K562 (cell line): ENCODE measurements at regions not wholly inside any gene's neighbourhood (a gene's known extent, or its start where the extent isn't known, plus 50 kb on each side); places are given as distances from the start of the nearest gene placed in this dataset.

ENCODE experiments used
- CAMTA2 ChIP-seq: fragments of 250-450 bp; sonication (Bioruptor Pico); conservative IDR thresholded peaks from 2 replicates; pipeline ENCODE4 v1.5.1; 2022
- CREB3 ChIP-seq: fragments of 450-650 bp; conservative IDR thresholded peaks from 2 replicates; pipeline ENCODE4 v1.6.1; 2016; ENCODE audit warnings: missing genetic modification characterization, low read depth, mild to moderate bottlenecking, missing compliant biosample characterization, moderate library complexity
- DIDO1 ChIP-seq: fragments of 450-650 bp; IDR thresholded peaks from 2 replicates; pipeline ENCODE4 v1.6.1; 2016; ENCODE audit warnings: low read depth, missing biosample characterization, missing genetic modification characterization
- EWSR1 ChIP-seq: fragments of 450-650 bp; IDR thresholded peaks from 2 replicates; pipeline ENCODE4 v1.6.1; 2018; ENCODE audit warnings: borderline replicate concordance, mild to moderate bottlenecking, low read depth, moderate library complexity; ENCODE audit not compliant: partially characterized antibody
- HMGN3 ChIP-seq: IDR thresholded peaks from 2 replicates; pipeline ENCODE4 v1.6.1; 2011; ENCODE audit warnings: borderline replicate concordance, low read depth, mild to moderate bottlenecking, mixed read lengths, low read length; ENCODE audit not compliant: insufficient read length; ENCODE audit errors: extremely low read depth
- JUND ChIP-seq, 2 experiments: IDR thresholded peaks; 2 replicates in 1 of 2; 3 replicates in 1 of 2; pipeline ENCODE4 v1.6.1; 2011; ENCODE audit warnings: borderline replicate concordance in 2 of 2, low read depth in 2 of 2, low read length in 2 of 2, improper control_type of control experiment in 1 of 2, missing biosample characterization in 1 of 2, missing genetic modification characterization in 1 of 2, missing genetic modification reagents in 1 of 2
- KAT8 ChIP-seq: fragments of 450-650 bp; IDR thresholded peaks from 2 replicates; pipeline ENCODE4 v1.6.1; 2016; ENCODE audit warnings: low read depth, mild to moderate bottlenecking
- MEIS2 ChIP-seq: fragments of 450-650 bp; IDR thresholded peaks from 2 replicates; pipeline ENCODE4 v1.6.1; 2014; ENCODE audit warnings: mild to moderate bottlenecking; ENCODE audit not compliant: partially characterized antibody
- PHB ChIP-seq: fragments of 250-450 bp; sonication (Bioruptor Pico); IDR thresholded peaks from 2 replicates; pipeline ENCODE4 v1.5.0; 2021
- PHB2 ChIP-seq: fragments of 450-650 bp; IDR thresholded peaks from 2 replicates; pipeline ENCODE4 v1.6.1; 2017; ENCODE audit warnings: low read depth
- POLR2AphosphoS2 ChIP-seq: IDR thresholded peaks from 2 replicates; pipeline ENCODE4 v1.6.1; 2012; ENCODE audit warnings: low read length, improper control_type of control experiment
- SMAD1 ChIP-seq: fragments of 150-350 bp; IDR thresholded peaks from 2 replicates; pipeline ENCODE4 v1.6.1; 2014; ENCODE audit warnings: low read length, low read depth; ENCODE audit not compliant: partially characterized antibody
- SMARCA4 ChIP-seq: fragments of 450-650 bp; IDR thresholded peaks from 2 replicates; pipeline ENCODE4 v1.6.1; 2016
- SMC3 ChIP-seq: conservative IDR thresholded peaks from 2 replicates; pipeline ENCODE4 v1.6.1; 2011; ENCODE audit warnings: low read depth, low read length, improper control_type of control experiment; ENCODE audit not compliant: insufficient read depth
- SNIP1 ChIP-seq: fragments of 450-650 bp; IDR thresholded peaks from 2 replicates; pipeline ENCODE4 v1.7.1; 2017; ENCODE audit warnings: low read depth, mild to moderate bottlenecking
- TSHZ1 ChIP-seq: fragments of 250-450 bp; sonication (Bioruptor Pico); IDR thresholded peaks from 2 replicates; pipeline ENCODE4 v1.4.0; 2020; ENCODE audit warnings: mild to moderate bottlenecking, moderate library complexity
- ZFP91 ChIP-seq: sonication (generic); formaldehyde crosslinking; IDR thresholded peaks from 2 replicates; pipeline ENCODE4 v1.8.0; 2022; ENCODE audit warnings: mild to moderate bottlenecking, missing genetic modification reagents
- ZNF165 ChIP-seq: fragments of 250-450 bp; sonication (Bioruptor Pico); IDR thresholded peaks from 2 replicates; pipeline ENCODE4 v1.4.0; 2020; ENCODE audit warnings: borderline replicate concordance
- ZNF41 ChIP-seq: fragments of 250-450 bp; sonication (Bioruptor Pico); conservative IDR thresholded peaks from 2 replicates; pipeline ENCODE4 v1.4.0; 2020; ENCODE audit warnings: mild to moderate bottlenecking
- TF ChIP-seq, protein P1 (sequence below): fragments of 250-450 bp; sonication (Bioruptor Pico); IDR thresholded peaks from 2 replicates; pipeline ENCODE4 v1.4.0; 2020
- TF ChIP-seq, protein P2 (sequence below): fragments of 250-450 bp; sonication (Bioruptor Pico); IDR thresholded peaks from 2 replicates; pipeline ENCODE4 v1.8.0; 2022; ENCODE audit warnings: moderate library complexity, mild to moderate bottlenecking, inconsistent platforms

- no peak for TF ChIP-seq CREB3 (tag)
- TF ChIP-seq ZNF165, result no peak
- TF ChIP-seq, protein P1, sequence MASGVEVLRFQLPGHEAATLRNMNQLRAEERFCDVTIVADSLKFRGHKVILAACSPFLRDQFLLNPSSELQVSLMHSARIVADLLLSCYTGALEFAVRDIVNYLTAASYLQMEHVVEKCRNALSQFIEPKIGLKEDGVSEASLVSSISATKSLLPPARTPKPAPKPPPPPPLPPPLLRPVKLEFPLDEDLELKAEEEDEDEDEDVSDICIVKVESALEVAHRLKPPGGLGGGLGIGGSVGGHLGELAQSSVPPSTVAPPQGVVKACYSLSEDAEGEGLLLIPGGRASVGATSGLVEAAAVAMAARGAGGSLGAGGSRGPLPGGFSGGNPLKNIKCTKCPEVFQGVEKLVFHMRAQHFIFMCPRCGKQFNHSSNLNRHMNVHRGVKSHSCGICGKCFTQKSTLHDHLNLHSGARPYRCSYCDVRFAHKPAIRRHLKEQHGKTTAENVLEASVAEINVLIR (CRISPR knock-in tag), result 0 out of 2 replicates have a peak, but pooled peaks have one; percentile 26
- peak; percentile 36; the same call in 1 of the 2 replicates for TF ChIP-seq SMARCA4
- TF ChIP-seq PHB2, result no peak
- TF ChIP-seq TSHZ1 (CRISPR knock-in tag), result no peak
- TF ChIP-seq POLR2AphosphoS2, result no peak
- 0 out of 2 replicates have a peak, but pooled peaks have one; percentile 7 for TF ChIP-seq SMC3
- peak; percentile 36 for TF ChIP-seq JUND (IDR thresholded peaks at IDR 0.05; ENCODE audit: borderline replicate concordance, low read depth, low read length)
- peak; percentile 66; the same call in 2 of the 3 replicates for TF ChIP-seq JUND (tag; IDR thresholded peaks at IDR 0.05; ENCODE audit: borderline replicate concordance, low read depth, low read length)
- no peak for TF ChIP-seq SMAD1
- TF ChIP-seq DIDO1 (tag), result no peak
- TF ChIP-seq PHB (CRISPR knock-in tag), result no peak
- no peak for TF ChIP-seq KAT8
- no peak for TF ChIP-seq ZFP91 (CRISPR knock-in tag)
- TF ChIP-seq MEIS2, result peak; percentile 71
- no peak for TF ChIP-seq HMGN3
- TF ChIP-seq, protein P2, sequence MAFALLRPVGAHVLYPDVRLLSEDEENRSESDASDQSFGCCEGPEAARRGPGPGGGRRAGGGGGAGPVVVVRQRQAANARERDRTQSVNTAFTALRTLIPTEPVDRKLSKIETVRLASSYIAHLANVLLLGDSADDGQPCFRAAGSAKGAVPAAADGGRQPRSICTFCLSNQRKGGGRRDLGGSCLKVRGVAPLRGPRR (CRISPR knock-in tag), result no peak
- no peak for TF ChIP-seq SNIP1
- TF ChIP-seq ZNF41, result no peak
- no peak for TF ChIP-seq CAMTA2 (CRISPR knock-in tag)
- TF ChIP-seq EWSR1, result no peak
These were observed 185.1 kb downstream of the FCRL5 start (continued) for GRCh38 chr1:157367091-157367739.
